MCF 10A (cell line): ENCODE measurements at regions not wholly inside any gene's neighbourhood (a gene's known extent, or its start where the extent isn't known, plus 50 kb on each side); places are given as distances from the start of the nearest gene placed in this dataset.
A peak's percentile ranks its signal among the peaks of the same experiment; 100 is the strongest.

Source experiments
- BruUV-seq: library from RNA; stranded (reverse); fragments of 400-500 nt; replicated peaks from 2 replicates; lab custom pipeline; 2021; lab: Mats Ljungman, UMichigan
- CTCF ChIA-PET: fragments of 300-600 bp; sonication (Branson Sonifier 250); formaldehyde crosslinking; extraction: SDS; loops from one replicate; lab custom pipeline; 2021; ENCODE audit warnings: antibody characterized with exemption, inconsistent platforms; lab: Yijun Ruan, JAX
- POLR2A ChIA-PET: fragments of 300-600, 350-650 bp; sonication (Branson Sonifier 250); formaldehyde crosslinking; extraction: SDS; loops from one replicate; lab custom pipeline; 2020; ENCODE audit warnings: antibody characterized with exemption, inconsistent platforms; lab: Yijun Ruan, JAX
- DNase-seq: peaks from one replicate; pipeline ENCODE4 v3.0.0-alpha.2; 2018; ENCODE audit not compliant: unreplicated experiment
- H3K27ac Mint-ChIP-seq: one replicate; pipeline ENCODE4 v1.8.0; 2022; ENCODE audit warnings: mild to moderate bottlenecking, low read depth, mixed read lengths; ENCODE audit not compliant: unreplicated experiment
- H3K27me3 Mint-ChIP-seq: one replicate; pipeline ENCODE4 v1.8.0; 2022; ENCODE audit warnings: mixed read lengths; ENCODE audit not compliant: insufficient read depth, unreplicated experiment
- H3K36me3 Mint-ChIP-seq: one replicate; pipeline ENCODE4 v1.8.0; 2022; ENCODE audit warnings: mild to moderate bottlenecking, moderate library complexity, mixed read lengths; ENCODE audit not compliant: insufficient read depth, unreplicated experiment
- H3K4me1 Mint-ChIP-seq: one replicate; pipeline ENCODE4 v1.8.0; 2022; ENCODE audit warnings: mixed read lengths; ENCODE audit not compliant: insufficient read depth, unreplicated experiment
- H3K4me3 Mint-ChIP-seq: one replicate; pipeline ENCODE4 v1.8.0; 2022; ENCODE audit warnings: mild to moderate bottlenecking, moderate library complexity, mixed read lengths; ENCODE audit not compliant: unreplicated experiment
- H3K9me3 Mint-ChIP-seq: one replicate; pipeline ENCODE4 v1.8.0; 2022; ENCODE audit warnings: mixed read lengths; ENCODE audit not compliant: unreplicated experiment
- CTCF ChIP-seq: fragments of 200-600 bp; IDR thresholded peaks from one replicate; pipeline ENCODE4 v1.8.0; 2022; ENCODE audit warnings: antibody characterized with exemption, mild to moderate bottlenecking; ENCODE audit not compliant: unreplicated experiment
- intact Hi-C: fragments of 100-400 bp; cut with micrococcal nuclease; formaldehyde crosslinking; loops from 2 replicates; pipeline ENCODE4 v1.14.1; 2022

- BruUV-seq: no TSS peak
- intact Hi-C loops: no loop called here
- POLR2A ChIA-PET: interaction anchor here (1.0 kb wide), 1 partner anchor 9 kb away, joined by 3 read pairs; no protein-coding TSS in a partner anchor
- CTCF ChIA-PET: no interaction called here
- Mint-ChIP-seq H3K9me3 (no peaks in the 10 kb centered on the region), H3K36me3 (no peaks in the 10 kb centered on the region), H3K27ac (no peak overlapping the region), H3K4me3 (no peak overlapping the region), H3K4me1 (no peaks in the 10 kb centered on the region), H3K27me3 (peaks cover 29% of the 10 kb centered on the region)
- no peak for DNase-seq
- no peak for TF ChIP-seq CTCF
These were observed 171.5 kb downstream of the PTPN11 start for GRCh38 chr12:112590281-112590680.

GRCh38 chr12:112591488-112591887 lies 172.7 kb downstream of the PTPN11 start:
- CTCF ChIA-PET: no interaction called here
- H3K27ac Mint-ChIP-seq: no peak overlapping the region

GRCh38 chr12:112595410-112595809 lies 176.7 kb downstream of the PTPN11 start:
- no TSS peak for BruUV-seq
- peaks cover 12% of the 10 kb centered on the region for H3K27me3 Mint-ChIP-seq
- no peak overlapping the region for H3K27ac Mint-ChIP-seq
- H3K4me3 Mint-ChIP-seq: no peak overlapping the region
- H3K9me3 Mint-ChIP-seq: no peaks in the 10 kb centered on the region
- H3K36me3 Mint-ChIP-seq: no peaks in the 10 kb centered on the region
- intact Hi-C loops: no loop called here
- DNase-seq: peak; percentile 15
- ChIA-PET POLR2A (interaction anchor here (0.7 kb wide), 1 partner anchor 166 kb away, joined by 3 read pairs; no protein-coding TSS in a partner anchor), CTCF (interaction anchor here (0.5 to 0.6 kb wide), 2 partner anchors 54 to 233 kb away, joined by 3 read pairs; no protein-coding TSS in a partner anchor)
- H3K4me1 Mint-ChIP-seq: peaks cover 14% of the 10 kb centered on the region
- TF ChIP-seq CTCF: no peak

More at GRCh38 chr12:112591488-112591887, 172.7 kb downstream of the PTPN11 start:
- no peak for DNase-seq
- POLR2A ChIA-PET: no interaction called here
- Mint-ChIP-seq H3K36me3 (no peaks in the 10 kb centered on the region), H3K9me3 (no peaks in the 10 kb centered on the region), H3K27me3 (peaks cover 29% of the 10 kb centered on the region), H3K4me1 (no peaks in the 10 kb centered on the region), H3K4me3 (no peak overlapping the region)
- intact Hi-C loops: no loop called here
- no peak for TF ChIP-seq CTCF
- BruUV-seq: no TSS peak

DNA sequence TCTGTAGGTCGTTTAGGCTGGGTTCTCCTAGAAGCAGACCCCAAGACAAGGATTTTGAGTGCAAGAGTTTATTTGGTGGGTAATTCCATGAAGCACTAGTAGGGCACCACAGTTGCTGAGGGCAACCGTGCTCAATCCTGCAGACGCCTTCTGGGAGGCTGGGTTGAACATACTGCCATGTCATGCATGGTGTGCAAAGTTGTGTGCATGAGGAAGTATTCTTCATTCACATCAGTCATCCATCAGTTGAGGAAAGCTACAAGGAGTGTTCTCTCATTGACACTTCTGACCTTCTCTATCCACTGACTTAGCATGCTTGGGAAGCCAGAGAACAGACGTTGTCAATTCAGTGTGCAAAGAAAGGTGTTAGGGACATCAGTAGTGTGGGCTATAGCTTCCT lies 179.2 kb downstream of the PTPN11 start:
- POLR2A ChIA-PET: interaction anchor here (0.7 to 0.9 kb wide), 2 partner anchors 12 to 302 kb away, joined by 3 read pairs; no protein-coding TSS in a partner anchor
- no peaks in the 10 kb centered on the region for H3K9me3 Mint-ChIP-seq

More for the DNA sequence above, 179.2 kb downstream of the PTPN11 start:
- CTCF ChIA-PET: interaction anchor here (0.6 kb wide), 1 partner anchor 555 kb away, joined by 5 read pairs; no protein-coding TSS in a partner anchor
- TF ChIP-seq CTCF: no peak
- Mint-ChIP-seq H3K4me1 (peaks cover 16% of the 10 kb centered on the region), H3K27me3 (peaks cover 24% of the 10 kb centered on the region), H3K36me3 (no peaks in the 10 kb centered on the region), H3K4me3 (no peak overlapping the region), H3K27ac (no peak overlapping the region)
- no peak for DNase-seq
- intact Hi-C loops: no loop called here
- BruUV-seq: no TSS peak
